NCI-H1048 (cell line): ENCODE measurements at regions not wholly inside any gene's neighbourhood (a gene's known extent, or its start where the extent isn't known, plus 50 kb on each side); places are given as distances from the start of the nearest gene placed in this dataset.

Experiments
- DNase-seq: peaks from one replicate; lab custom pipeline; 2025; lab: John Stamatoyannopoulos, UW

- no peak for DNase-seq
Measured at GRCh38 chr12:74481078-74481477, 56.6 kb upstream of the ATXN7L3B start.

- DNase-seq: no peak
Measured at GRCh38 chr12:74482115-74482514, 55.5 kb upstream of the ATXN7L3B start.

- no peak for DNase-seq
Measured at GRCh38 chr12:74483057-74483456, 54.6 kb upstream of the ATXN7L3B start.
